Pons (tissue), 1 donor: ENCODE measurements at regions not wholly inside any gene's neighbourhood (a gene's known extent, or its start where the extent isn't known, plus 50 kb on each side); places are given as distances from the start of the nearest gene placed in this dataset.
"Not testable (repeated sequence)": the region's sequence is repeated elsewhere in the genome, so short reads cannot be mapped to it uniquely, and the experiment has no call there.

Experiments
- DNase-seq: peaks from one replicate; pipeline ENCODE4 v3.0.0-alpha.2; 2016; ENCODE audit warnings: low spot score

DNA sequence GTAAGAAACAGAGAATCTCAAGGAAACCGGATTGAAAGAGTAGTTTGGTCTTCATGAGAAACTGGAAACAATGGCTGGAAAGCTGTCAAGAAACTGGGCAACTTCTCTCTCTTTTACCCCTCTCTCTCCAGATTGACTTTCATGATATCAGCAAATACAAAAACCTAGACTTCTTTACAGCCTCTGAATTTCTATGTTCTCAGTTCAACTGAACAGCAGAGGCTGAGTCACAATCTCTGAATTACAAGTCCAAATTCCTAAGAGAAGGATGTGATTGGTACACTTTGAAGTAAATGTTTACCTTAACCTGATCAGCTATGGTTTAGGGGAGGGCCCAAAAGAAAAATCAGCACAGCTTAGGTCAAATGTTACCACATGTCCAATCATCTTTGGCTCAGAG lies 974.9 kb downstream of the RPA4 start:
- no peak for DNase-seq

DNA sequence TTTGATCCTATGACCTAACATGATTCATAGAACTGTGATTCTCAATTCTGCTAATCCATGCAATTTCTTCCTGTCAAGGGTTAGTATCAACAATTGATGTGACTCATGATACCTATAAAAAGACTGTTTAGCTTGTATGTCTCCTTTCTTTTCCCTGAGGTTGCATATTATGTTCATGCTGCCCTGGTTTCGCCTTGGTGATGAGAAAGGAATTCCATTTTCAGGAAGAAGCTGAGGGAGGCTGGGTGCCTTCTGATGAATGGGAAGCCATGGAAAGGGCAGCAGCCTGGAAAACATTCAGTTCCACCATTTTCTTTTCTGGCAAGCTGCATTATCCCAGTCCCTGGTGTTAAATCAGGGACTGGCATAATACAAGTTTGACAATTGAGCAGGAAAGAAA lies 976.5 kb downstream of the RPA4 start:
- peak; percentile 5 for DNase-seq

GRCh38 chrX:97863261-97863660 lies 979.6 kb downstream of the RPA4 start:
- DNase-seq: no peak

DNA sequence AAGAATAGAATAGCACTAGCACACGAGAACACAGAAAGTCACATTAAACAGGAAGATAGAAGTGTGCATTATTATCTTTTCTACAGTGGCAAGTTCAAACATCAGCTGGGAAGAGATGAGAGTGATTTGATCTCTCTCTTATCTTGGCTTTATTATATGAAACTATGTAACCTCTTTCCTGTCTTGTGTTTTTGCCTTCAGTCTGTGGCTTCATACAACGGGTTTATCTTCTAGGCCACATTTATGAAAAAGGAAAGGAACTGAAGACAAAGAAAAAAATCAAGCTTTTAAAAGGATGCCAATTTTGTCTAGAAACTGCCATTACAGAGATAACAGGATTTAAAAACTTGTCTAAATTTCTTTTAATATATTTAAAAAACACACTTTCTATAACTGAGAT lies 983.6 kb downstream of the RPA4 start:
- DNase-seq: no peak

DNA sequence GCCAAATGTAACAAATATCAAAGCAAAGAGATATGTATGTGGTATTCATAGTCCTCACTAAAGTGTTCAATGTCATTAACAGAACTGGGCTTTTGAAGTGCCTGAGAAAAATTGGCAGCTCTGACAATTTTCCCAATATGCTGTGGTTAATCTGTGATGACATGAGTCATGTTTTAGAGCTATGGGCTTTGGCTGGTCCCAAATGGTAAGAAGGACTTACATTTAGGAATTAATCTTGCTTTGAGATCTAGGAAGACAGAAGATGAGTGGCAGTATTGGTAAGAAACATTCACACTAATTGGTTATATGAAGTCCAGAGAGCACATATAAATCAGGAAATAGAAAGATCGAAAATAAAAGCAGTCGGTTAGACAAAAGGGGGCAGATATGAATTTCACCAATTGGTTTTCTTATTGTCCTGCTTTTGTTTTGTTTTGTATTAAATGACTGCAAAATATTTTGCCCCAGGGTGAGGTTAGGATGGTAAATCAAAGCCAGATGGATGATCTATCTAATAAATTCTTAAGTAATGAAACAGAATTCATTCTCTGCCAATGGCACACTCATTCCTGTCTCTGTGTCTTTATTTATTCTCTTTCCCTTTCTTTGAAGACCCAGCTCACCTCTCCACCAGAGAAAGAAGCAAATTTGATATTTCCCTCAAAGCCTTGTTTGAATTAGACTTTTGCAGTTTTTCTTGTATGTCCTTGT lies 993.1 kb downstream of the RPA4 start:
- no peak for DNase-seq

DNA sequence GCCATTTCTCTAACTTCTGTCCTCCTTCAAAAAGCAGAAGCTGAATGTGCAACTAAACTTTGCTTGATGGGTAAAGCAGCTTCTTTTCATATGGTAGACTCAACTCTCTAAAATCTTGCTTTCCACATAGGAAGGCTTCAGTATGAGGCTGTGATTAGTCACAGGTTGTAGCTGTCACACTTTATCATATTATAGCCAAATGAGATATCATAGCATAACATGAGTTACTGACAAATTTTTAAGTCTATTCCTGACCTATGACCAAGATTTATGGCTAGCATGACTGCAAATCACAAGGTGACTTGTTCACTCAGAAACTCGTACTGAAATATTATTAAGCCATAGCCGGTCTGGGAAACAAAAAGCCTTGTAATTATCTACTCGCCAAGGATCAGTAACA lies 998.6 kb downstream of the RPA4 start:
- DNase-seq: no peak

DNA sequence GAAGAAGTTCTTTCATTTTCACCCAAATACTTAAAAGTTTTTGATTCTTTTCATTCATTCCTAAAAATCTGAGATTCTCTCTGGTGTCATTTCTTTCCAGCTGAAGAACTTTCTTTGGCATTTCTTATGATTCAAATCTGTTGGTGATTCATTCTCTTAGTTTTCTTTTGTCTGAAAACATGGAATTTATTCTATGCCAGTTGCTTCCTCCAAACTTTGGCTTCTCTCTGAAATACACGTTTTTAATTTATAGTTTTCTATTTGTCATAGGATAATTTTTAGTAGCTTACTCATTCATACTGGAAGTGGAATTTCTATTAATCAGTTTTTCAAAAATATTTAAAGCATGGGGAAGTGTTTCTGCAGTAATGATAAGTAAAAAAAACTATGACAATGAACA lies 1012.0 kb downstream of the RPA4 start:
- DNase-seq: no peak

DNA sequence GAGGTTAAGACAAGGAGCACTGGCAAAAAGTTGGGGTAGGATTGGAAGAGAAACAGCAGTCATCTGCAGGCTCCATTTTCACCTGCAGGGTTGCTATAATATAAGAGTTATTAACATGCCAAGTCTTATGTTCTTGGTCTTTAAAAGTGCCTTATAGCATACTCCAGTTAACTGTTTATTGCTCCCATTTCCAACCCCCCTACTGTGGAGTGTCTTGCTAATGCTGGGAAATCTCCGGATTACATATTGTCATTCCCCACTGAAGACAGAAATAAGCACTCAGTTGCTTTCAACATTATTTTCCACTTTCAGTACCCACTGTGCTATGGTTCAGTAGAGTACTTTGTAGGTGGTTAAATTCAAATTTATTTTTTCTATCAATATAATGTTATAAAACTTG lies 1014.3 kb downstream of the RPA4 start:
- DNase-seq: no peak

DNA sequence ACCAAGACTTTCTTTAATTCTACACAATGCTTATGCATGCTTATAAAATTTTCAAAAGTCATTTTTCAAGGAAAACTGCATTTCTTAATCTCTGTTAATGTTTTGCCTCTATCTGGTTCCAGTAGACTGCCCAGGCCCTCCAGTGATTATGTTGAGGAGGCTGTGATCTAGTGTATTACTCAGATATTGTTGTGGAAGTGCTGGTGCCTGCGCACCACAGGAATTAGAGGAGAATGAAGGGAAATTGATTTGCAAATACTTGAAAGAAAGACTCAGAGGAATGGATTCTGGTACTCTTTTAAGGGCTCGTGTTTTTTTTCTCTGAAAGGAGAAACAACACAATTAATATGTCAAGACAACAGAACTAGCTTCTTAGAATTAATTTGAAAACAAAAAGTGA lies 1015.1 kb downstream of the RPA4 start:
- no peak for DNase-seq

DNA sequence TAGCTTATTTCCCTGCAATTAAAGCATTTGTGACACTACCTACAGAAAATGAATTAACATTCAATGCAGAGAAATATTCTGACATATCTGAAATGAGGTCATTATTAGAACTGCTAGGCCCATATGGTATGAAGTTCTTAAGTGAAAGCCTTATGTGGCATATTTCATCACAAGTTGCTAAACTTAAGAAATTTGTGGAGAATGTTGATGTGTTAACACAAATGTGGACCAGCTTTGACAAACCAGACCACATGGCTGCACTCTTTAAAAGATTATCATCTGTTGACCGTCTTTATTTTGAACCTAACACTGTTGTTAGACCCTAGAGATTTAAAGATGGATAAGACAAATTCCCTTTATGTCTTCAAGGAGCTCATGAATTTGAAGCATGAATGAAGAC lies 1024.1 kb downstream of the RPA4 start:
- no peak for DNase-seq

DNA sequence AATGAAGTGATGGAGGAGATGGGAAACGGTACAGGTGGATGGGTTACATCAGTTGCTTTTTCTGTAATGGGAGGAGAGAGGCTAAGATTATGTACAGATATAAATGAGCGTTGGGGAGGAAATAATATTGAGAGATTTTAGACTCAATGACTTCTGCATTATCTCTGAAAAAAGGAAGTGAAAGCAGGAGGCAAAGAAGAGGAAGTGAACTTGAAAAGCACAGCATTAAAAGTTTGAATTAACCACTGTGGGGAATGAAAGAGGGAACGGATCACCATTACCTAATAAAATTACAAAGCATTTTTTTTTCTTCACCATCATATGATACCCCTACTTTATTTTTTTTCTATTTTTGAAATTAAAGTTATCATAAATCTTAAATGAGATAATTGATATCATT lies 1025.5 kb downstream of the RPA4 start:
- DNase-seq: no peak

- not testable (repeated sequence) for DNase-seq
Measured at GRCh38 chrX:97915390-97915789, 1031.7 kb downstream of the RPA4 start.

- not testable (repeated sequence) for DNase-seq
Measured at GRCh38 chrX:97921223-97921622, 1037.5 kb downstream of the RPA4 start.

DNA sequence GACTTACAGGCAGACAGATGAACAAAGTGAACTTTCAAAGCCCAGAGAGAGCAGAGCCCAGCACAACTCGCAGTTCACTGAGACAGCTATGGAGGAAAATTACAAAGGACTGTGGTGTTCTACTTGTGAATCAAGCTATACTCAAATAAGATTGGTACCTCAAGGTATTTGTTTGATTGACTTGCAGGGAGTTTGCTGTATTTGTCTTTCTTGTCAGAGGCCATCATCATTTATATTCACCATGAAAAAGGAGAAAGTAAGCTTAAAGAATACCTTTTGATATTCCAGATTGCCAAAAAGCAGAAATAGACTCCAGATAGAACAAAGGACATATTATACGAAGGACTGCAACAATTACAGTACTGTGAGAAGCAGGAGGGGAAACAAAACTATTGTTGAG lies 1047.9 kb downstream of the RPA4 start:
- DNase-seq: peak; percentile 72

- no peak for DNase-seq
Measured at GRCh38 chrX:97936296-97936695, 1052.6 kb downstream of the RPA4 start.

- peak; percentile 8 for DNase-seq
Measured at GRCh38 chrX:97938706-97939105, 1055.0 kb downstream of the RPA4 start.

DNA sequence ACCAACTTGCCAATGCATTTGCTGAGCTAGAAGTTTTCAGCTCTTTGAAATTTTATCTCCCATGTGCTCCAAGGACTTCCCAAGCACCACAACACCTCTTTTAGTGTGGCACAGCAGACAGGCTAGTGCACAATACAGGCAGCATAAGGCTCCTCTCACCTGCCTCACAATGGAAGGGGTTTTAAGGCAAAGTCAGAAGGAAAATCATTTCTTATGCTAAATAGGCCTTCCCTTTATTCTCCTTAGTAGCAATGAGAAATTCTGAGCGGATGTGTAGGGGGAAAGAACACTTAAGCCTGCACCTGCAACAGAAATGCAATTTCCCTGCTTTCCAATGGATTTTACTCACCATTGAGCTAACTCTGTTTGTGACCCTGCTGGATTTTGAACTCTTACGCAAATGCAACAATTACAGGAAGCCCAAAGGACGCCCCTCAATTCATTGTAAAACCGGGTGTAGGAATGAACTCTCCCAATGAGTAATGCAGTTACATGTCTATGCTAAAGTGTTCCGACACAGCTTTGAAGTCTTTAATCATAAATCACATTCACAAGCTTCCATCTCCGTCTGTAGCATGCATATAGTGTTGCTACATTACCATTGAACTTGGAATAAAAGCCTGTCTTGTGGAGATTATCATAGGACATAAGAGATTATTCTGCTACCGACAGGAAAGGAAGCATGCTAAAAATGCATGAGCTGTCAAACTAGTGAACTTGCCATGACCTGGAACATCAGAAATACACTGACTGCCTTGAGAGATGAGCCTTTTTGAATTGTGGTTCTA lies 1084.9 kb downstream of the RPA4 start:
- no peak for DNase-seq

GRCh38 chrX:97984641-97985040 lies 1100.9 kb downstream of the RPA4 start:
- DNase-seq: no peak

DNA sequence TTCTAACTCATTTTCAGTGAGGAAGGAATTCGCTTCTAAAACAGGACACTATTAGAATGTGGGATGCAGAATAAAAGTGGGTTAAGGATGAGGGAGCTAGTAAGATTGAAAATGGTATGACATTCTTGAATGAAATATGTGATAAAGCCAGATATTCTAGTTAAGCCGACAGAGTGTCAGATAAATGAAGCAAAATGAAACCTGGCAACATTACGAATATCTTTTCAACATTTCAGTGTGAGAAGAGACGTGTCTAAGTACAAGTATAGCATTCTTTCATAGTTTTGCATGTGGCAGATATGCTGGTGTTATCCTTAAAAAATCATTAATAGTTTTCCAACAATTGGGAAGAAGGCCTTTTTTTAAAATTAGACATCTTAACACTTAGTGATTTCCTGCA lies 1101.4 kb downstream of the RPA4 start:
- DNase-seq: no peak

GRCh38 chrX:97987979-97988378 lies 1104.3 kb downstream of the RPA4 start:
- DNase-seq: no peak

- no peak for DNase-seq
Measured at GRCh38 chrX:97995834-97996233, 1112.1 kb downstream of the RPA4 start.

- DNase-seq: no peak
Measured at GRCh38 chrX:98028691-98029090, 1145.0 kb downstream of the RPA4 start.

- no peak for DNase-seq
Measured at GRCh38 chrX:98029861-98030260, 1146.2 kb downstream of the RPA4 start.

GRCh38 chrX:98057176-98057575 lies 1173.5 kb downstream of the RPA4 start:
- DNase-seq: no peak
